22Rv1 (cell line): ENCODE measurements at regions not wholly inside any gene's neighbourhood (a gene's known extent, or its start where the extent isn't known, plus 50 kb on each side); places are given as distances from the start of the nearest gene placed in this dataset.

Experiments
- ZFX ChIP-seq: fragments of 450-650 bp; IDR thresholded peaks from 2 replicates; pipeline ENCODE4 v1.6.1; 2017; ENCODE audit warnings: antibody characterized with exemption, borderline replicate concordance
- TF ChIP-seq, protein P1 (sequence below): fragments of 450-650 bp; IDR thresholded peaks from 2 replicates; pipeline ENCODE4 v1.5.1; 2017; ENCODE audit warnings: mild to moderate bottlenecking

DNA sequence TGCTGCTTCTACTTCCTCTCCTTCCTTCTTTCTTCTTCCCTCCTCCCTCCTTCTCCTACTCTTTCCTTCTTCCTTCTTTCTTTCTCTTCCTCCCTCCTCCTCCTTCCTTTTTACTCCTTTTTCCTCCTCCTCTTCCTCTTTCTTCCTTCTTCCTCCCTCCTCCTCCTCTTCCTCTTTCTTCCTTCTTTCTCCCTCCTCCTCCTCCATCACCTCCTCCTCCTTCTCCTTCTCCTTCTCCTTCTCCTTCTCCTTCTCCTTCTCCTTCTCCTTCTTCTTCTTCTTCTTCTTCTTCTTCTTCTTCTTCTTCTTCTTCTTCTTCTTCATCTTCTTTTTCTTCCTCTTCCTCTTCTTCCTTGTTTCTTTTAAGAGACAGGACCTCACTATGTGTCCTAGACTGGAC, 224.0 kb downstream of the NR2F2 start:
- TF ChIP-seq, protein P1, sequence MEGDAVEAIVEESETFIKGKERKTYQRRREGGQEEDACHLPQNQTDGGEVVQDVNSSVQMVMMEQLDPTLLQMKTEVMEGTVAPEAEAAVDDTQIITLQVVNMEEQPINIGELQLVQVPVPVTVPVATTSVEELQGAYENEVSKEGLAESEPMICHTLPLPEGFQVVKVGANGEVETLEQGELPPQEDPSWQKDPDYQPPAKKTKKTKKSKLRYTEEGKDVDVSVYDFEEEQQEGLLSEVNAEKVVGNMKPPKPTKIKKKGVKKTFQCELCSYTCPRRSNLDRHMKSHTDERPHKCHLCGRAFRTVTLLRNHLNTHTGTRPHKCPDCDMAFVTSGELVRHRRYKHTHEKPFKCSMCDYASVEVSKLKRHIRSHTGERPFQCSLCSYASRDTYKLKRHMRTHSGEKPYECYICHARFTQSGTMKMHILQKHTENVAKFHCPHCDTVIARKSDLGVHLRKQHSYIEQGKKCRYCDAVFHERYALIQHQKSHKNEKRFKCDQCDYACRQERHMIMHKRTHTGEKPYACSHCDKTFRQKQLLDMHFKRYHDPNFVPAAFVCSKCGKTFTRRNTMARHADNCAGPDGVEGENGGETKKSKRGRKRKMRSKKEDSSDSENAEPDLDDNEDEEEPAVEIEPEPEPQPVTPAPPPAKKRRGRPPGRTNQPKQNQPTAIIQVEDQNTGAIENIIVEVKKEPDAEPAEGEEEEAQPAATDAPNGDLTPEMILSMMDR = no peak
- no peak for TF ChIP-seq ZFX
